Globus pallidus (tissue), 1 donor: ENCODE measurements at regions not wholly inside any gene's neighbourhood (a gene's known extent, or its start where the extent isn't known, plus 50 kb on each side); places are given as distances from the start of the nearest gene placed in this dataset.

Source experiments
- DNase-seq: peaks from one replicate; pipeline ENCODE4 v3.0.0-alpha.2; 2015; ENCODE audit warnings: low spot score

DNA sequence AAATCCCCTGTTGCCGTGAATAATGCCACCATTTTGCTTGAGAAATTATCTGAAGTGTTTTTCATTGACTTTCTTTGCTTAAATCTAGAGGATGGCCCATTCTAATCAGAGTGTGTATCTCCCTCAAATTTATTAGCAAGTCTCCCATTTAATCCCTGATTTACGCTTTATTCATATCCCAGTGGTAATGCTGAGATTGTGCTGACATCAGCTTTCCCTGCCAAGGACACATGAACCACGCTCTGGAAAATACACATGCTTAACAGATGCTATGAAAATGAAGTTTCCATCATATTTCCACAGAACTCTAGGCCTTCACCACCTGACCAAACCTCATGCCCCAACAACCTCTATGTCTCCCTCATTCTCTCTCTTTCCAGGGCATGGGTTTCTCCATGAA, 545.4 kb downstream of the TUSC7 start:
- DNase-seq = no peak

DNA sequence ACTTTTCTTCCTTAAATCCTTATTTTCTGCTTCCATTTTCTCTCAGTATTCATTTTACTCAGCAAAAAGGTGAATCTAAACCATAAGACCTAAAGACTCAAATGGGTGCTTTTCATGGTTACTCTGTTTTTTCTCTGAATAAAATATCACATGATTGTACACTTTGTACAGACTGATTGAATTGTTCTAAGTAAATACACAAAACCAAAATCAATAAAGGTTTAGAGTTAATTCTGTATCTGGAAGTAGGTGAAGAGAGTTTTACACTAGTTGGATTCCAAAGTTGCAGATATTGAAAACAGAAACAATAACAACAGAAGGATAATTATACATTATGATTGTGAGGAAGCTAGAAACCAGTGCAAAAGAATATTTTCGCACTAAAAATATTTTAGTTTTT, 546.2 kb downstream of the TUSC7 start:
- DNase-seq = no peak

DNA sequence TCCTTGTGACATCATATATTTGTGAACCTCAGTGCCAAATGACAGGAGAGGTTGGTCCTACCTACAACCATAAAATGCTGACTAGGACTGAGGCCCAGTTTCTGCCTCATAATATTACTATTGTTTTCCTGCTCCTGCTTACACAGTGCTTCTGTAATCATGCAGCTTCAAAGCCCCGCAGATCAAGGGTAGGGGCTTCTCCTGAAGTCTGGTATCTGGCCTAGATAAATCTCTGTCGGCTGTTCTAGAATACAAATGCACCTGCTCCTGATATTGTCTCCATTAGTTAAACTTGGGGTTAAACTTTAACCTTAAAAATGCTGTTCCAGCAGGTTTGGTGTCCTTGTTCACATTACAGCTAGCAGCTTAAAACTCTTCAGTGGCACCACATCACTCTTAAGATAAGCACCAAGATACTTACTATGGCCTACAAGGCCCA, 552.4 kb downstream of the TUSC7 start:
- no peak for DNase-seq

DNA sequence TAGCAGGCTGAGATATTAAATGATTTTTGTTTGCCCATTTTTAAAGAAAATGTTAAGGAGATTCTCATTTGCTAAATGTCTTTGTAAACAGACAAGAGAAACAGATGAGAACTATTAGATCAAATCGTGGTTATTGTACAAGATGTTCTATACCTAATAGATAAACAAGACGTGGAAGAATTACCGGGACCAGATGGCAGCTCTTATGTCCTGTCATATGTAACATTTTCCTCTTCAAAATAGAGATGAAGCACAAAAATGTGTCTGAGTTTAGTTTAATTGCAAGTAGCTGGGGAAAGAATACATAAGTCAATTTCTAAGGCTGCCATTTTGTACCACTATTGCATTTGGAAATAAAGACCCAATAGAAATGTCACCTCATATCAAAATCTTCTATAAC, 553.7 kb downstream of the TUSC7 start:
- DNase-seq = no peak

DNA sequence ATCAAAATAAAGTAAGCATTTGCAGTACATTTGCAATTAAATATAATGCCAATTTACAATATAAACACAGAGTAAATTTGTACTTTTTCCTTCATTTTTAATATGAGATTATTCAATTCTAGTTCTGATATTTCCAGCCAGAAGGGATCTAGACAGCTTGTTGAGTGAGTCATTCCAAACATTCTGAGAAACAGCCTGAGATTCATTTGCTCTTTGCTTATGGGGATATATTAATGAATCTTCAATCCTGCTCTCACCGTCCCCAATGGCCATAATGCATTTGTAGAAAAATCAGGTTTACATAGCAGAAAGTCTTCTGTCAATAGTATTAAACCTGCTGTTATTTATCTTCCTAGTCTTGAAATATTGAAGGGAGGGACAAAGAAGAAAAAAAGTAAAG, 554.2 kb downstream of the TUSC7 start:
- no peak for DNase-seq

DNA sequence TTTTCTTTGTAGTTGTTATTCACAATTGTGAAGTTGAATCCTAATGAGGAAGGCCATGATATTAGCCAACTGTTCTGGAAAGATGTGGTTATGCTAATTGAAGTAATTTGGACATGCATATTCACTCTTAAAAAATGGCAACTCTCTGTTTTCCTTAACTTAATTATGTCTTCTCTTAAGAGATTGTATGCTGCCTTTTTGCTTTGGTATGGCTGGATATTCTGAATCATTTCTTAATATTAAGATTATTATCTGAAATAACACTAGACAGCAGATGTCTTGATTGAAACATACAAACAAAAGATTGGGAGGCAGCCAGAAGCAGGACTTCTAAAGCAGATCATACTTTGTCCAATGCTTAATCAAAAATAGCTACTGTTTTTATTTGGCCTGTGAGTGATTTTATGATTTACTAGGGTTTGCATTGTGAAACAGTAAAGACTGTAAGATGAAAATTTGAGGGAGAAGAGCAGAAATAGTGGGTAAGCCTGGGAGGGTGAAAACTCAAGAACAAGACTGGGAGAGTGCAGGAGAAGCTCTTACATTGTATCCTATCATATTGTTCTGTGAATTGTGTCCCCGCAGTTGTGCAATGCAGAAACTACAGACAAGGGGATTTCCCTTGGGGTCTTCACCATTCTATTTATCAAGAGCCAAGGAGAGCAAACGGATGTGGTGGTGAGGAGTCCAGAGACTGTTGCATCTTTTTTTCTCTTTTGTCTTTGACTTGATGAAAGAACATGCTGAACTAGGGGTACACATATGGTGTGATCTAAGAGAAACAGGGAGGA, 554.8 kb downstream of the TUSC7 start:
- DNase-seq = no peak

DNA sequence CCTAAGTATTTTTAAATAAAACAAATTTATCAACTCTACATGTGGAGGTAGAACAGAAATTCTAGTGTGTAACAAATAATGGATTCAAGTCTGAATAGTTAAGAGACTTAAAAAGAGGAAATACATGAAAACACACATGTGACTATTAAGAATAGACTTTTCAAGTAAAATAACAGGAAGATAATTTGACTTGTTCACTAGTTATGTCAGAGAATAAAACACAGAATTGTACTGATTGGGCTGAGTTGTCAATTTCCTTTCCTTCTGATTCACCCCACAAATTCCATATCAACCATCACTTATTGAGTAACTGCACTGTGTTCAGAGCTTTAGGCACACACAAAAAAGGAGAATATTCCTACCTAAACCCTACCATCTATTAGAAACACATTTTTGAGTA, 557.2 kb downstream of the TUSC7 start:
- no peak for DNase-seq

DNA sequence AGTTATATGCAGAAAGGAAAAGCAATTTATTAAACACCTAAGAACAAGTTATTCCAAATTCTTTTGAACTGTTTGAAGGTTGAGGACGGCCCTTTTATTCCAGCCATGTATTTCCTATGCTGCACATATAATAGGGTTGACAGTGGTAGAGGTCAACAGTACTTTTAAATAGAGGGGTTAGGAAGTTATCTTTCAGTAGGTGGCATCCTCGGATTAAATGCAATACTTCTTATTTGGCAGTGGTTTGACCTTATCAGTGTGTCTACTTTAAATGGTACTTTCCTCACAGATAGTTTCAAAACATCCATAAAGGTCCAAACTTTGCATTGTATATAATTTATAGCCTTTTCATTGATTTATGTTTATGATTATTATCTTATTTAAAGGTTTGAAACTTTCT, 558.7 kb downstream of the TUSC7 start:
- DNase-seq = no peak

DNA sequence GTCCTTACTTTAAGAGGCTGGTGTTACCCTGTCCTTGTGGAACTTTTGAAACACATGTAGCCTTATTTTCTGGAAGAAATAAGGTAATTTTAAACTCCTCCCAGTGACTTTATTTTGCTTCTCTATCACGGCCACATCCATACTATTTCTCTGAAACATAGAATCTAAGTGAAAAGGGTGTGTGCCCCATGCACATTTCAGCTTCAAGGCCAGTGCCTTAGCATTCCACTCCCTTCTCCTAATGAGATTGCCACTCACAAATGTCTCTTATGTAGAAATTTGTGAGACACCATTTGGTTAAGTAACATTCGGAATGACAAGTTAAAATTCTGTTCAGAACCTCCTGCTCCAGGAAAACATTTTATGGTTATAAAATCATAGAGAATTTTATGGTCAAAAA, 562.7 kb downstream of the TUSC7 start:
- DNase-seq = no peak

DNA sequence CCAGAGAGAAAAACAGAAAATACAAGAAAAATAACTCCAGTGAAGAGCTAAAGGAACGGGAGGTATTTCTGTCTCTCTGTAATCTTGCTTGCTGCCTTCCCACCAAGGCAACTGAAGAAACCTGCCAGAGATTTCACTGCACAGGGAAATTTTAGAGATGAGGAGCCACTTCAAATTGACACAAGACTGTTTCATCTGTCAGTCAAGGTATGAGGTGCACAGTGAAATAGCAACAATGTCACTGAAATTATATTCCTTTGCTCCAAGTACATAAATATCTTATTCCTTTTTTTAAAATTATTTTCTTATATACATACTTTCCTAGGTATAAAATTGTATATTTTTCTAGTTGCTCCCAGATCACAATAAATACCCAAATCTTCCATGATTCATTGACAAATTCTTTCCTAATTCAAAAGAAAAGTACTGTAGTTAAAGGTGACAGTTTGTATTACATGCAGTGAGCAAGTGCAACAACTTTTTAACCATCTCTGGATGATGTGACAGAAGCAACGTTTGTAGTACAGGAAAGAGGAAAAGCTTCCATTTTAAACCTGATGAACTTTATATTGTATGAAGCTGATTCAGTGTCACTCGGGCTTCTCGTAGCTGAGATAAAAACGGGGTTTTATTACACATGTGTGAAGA, 563.4 kb downstream of the TUSC7 start:
- DNase-seq = no peak

DNA sequence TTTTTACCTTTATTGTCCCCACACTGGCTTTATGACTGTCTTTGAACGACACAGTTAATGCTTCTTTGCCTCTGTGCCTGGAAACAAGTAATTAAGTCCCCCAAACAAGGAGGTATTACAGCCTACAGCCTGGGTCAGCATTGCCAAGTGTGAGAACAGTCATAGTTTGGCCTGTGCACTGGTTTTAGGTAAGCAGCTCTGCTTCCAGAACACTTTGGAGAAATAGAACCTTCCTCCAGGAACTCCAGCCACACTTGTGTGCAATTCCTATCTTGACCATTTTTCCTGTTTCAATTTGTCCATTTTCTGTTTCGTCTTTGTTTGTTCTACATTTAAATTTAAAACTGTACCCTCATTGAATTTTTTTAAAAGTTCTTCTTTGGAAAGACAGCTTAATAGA, 568.2 kb downstream of the TUSC7 start:
- no peak for DNase-seq

DNA sequence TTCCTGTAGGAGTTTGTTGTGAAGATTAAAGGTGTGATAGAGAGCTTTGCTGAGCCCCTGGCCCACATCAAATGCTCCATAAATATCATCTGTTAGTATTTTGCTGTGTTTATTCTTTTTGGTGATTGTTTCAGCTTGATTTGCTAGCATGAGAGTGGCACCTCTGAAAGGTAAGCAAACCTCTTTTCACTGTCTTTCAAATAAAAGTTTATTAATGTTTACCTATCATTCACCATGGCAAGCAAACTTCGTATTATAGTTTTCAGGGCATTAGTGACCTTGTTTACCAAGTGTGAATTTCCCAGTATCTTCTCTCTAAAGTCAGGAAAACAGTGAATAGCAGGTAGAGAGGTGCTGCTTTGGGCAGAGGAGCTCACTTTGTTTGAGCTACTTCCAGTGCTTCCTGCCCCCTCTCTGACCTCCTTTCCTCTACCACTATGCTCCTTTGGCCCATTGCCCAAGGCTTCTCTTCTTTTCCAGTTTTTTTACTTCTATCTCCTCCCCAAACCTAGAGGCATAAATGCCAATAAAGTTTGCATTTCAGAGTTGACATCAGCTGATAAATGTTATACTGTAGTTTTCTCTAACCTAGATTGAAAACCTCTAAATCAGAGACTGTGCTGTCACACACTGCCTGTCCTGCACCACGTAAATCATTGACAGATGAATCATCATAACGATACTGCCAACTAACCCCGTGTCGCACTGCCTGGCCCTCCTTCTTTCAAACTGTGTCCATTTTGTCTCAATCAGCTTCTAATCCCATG, 569.0 kb downstream of the TUSC7 start:
- no peak for DNase-seq

DNA sequence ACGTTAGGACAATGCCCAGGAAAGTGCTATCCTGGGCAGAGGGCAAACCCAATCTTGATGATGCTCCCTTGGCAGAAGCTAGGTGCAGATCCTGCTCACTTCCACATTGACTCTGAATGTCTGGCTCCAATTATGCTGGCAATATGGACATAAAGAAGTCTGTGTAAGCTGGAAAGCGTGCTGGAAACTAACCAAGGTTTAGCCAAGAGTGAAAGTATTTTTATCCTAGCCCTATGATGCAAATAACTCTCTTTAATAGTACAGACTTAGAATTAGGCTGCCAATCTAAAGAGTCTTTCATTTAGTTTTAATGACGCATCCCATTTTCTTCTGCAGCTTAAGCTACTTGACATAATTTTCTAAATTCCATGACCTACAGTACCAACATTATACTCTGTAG, 571.8 kb downstream of the TUSC7 start:
- DNase-seq = peak; percentile 29

DNA sequence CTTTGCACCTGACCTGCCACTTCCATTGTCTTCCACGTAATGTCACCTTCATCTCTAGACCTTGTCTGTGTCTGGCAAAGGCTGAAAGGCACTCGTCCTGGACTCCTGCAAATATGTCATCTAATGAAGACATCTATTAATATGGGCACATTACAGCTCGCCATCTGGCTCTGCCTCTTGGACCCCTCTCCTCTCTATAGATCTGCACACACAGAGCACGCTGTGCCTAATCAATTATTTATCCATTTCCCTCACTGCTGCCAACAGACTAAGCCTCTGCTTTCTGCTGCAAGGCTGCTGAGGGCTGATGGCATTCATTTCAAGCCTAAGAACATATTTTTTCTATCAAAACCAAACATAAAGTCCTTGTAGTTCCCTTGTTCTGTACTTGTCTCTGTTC, 573.0 kb downstream of the TUSC7 start:
- DNase-seq = no peak

DNA sequence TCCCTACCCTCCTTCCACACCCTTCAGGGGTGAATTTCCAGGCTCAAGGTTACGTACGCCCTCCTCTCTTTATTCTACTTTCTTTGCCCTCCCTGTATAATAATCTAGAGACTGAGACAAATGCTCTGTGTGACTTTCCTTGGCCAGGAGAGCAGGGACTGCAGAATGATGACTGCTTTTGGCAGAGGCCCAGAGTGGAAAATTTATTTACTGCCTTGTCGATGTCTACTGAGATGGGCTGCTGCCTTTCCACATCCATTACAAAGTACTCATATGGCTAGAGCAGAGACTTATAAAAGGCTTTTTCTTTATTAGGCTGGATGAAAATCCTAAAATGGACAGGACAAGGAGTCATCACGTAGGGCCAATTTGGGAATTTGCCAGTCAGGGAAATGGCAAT, 576.2 kb downstream of the TUSC7 start:
- DNase-seq = peak; percentile 42

DNA sequence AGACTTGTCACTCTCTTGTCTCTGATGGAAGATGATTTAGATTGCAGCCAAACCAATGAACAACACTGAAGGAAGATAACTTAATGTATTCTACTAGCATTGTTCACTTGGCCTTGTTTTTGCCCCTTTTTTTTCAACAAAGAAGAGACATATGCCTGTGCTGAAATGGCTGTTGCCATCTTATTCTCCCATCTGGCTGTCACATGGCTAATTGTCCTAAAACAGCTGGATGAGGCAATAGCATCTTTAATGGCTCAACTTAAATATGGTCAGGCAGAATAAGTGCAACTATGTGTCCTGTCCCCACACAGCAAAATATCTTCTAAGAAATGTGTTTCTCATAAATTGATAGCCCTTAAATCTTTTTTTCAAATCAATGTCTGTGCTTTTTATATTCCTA, 576.9 kb downstream of the TUSC7 start:
- DNase-seq = no peak

DNA sequence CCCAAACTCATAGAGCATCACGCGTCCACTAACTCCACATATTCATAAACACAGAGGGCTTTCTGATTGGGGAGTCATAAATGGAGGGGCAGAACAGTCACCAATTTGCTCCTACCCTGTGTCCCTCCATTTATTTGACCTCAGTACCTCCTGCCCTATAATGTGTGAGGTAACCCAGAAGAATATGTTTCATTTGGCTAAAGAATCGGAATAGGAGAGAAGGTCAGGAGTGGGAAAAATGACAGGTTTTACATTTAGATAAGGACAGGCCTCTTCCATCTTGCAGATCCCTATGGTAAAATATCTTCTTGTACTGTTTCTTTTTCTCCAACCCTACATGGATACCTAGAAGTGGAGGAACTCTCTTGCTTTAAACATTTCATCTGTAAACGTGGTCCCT, 578.0 kb downstream of the TUSC7 start:
- no peak for DNase-seq

DNA sequence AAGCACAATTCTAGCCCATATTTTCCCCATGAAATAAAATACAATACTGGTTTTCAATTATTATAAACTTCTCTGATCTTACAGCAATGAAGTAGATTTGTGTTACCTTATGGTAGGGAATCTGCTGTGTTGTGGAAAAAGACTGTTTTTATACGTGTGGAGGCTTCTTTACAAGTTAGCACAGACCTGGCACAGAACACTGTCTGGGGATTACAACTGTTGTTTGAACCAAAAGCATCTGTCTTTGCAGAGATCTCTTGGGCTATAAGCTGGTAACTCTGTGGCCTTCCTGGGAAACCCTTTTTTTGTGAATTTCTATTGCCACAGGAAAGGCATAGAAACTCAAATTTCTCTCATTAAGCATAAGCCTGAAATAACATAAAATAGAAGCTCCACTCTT, 581.9 kb downstream of the TUSC7 start:
- no peak for DNase-seq

DNA sequence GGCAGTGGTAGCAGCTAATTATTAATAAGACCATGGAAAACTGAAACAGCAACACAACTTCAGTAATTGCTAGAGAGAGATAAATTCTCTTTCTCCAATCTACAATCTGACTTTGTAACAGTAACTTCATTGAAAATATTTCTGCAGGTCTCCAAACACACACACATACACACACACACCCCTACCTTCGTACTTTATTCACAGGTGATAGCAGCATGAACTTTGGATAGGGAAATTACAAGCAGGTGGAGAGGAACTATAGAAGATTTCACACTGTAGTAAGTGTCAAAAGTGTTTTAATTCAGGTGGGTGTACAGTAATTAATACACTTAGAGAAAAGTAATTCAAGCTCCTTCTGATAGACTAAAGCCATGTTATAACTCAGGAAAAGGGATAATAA, 587.5 kb downstream of the TUSC7 start:
- no peak for DNase-seq

DNA sequence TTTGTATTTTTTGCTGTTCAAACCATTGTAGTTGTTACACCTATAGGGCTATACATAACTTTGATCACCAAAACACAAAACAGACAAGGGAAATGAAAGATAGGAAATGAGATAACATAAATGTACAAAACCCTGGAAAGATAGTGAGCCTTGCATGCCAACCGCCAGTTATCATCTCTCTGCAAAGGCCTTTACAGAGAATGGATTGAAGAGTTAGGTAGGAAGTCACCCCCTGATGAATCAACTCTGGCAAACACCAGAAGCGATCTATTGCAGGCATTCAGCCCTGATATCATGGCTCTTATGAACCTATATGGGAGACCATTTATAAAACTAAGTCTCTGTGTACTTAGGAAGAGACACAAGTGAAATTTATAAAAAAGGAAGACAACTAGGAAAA, 588.0 kb downstream of the TUSC7 start:
- no peak for DNase-seq

DNA sequence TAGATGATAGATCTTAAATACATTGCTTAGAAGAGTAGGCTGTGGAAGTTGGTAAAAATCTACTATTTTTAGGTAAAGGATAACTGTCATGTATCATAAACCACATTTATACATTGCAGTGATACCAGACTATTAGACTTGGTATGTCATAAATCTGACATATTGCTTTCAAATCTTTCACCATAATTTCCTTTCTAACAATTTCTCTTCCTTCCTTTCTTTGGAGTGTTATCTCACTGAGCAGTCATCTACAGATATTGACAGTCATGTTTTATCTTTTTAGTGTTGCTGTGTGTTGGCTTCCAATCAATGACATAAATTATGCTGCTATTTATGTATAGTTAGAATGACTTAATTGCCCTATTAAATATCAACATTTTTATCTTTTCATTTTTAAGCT, 588.7 kb downstream of the TUSC7 start:
- no peak for DNase-seq

DNA sequence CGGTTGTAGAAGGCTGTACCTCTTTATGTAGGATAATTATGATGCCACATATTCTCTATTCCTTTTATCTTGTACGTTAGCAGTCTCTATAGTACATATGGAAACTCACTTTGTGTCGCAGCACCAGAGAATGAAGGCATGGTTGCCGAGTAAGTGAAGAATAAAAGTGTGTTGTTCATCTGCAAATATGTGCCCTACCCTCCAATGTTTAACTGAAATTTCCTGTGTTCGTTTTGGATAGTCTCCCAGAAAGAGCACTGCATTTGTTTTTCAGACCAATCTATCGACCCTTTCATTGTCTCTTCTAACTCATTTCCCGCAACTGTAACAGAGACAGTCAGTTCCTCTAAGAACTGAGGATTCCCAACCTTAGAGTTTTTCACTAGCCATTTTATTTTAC, 592.8 kb downstream of the TUSC7 start:
- peak; percentile 41 for DNase-seq

DNA sequence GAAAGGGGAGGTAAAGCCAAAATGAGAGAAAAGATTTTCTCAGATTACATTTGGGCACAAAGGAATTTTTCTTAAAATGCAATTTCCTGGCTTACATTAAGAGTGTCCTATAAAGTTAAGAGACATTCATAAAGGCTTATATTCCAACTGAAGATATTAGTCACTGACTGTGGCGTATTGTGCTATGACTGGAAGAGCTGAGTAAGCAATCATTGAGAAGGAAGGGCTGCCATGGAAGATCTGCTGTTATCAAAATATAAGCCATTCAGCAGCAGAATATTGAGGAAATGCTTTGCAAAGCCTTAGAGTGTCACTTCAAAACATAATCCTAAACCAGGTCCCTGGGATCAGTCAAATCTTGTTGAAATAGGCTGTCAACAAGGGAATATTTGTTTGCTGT, 593.9 kb downstream of the TUSC7 start:
- DNase-seq = no peak
